HG02885 (cell line): ENCODE measurements at regions not wholly inside any gene's neighbourhood (a gene's known extent, or its start where the extent isn't known, plus 50 kb on each side); places are given as distances from the start of the nearest gene placed in this dataset.

Experiments
- ATAC-seq: cut with Tn5 transposase; IDR thresholded peaks from one replicate; pipeline ENCODE4 v1.9.1; 2021; ENCODE audit warnings: mild to moderate bottlenecking; ENCODE audit not compliant: unreplicated experiment, poor library complexity

- no peak for ATAC-seq
Measured at GRCh38 chr2:6525475-6525964, 340.2 kb downstream of the CMPK2 start.

GRCh38 chr2:6526093-6526824, 339.4 kb downstream of the CMPK2 start:
- no peak for ATAC-seq

- no peak for ATAC-seq
Measured at GRCh38 chr2:6531304-6531703, 334.4 kb downstream of the CMPK2 start.

- no peak for ATAC-seq
Measured at GRCh38 chr2:6535572-6535971, 330.1 kb downstream of the CMPK2 start.

- ATAC-seq, result no peak
Measured at GRCh38 chr2:6538607-6539006, 327.1 kb downstream of the CMPK2 start.

GRCh38 chr2:6545336-6545735, 320.4 kb downstream of the CMPK2 start:
- no peak for ATAC-seq

GRCh38 chr2:6545795-6546194, 319.9 kb downstream of the CMPK2 start:
- no peak for ATAC-seq

- no peak for ATAC-seq
Measured at GRCh38 chr2:6554466-6554865, 311.2 kb downstream of the CMPK2 start.

- ATAC-seq, result no peak
Measured at GRCh38 chr2:6556755-6557154, 309.0 kb downstream of the CMPK2 start.

- no peak for ATAC-seq
Measured at GRCh38 chr2:6557737-6558136, 308.0 kb downstream of the CMPK2 start.

GRCh38 chr2:6562771-6563170, 302.9 kb downstream of the CMPK2 start:
- no peak for ATAC-seq

GRCh38 chr2:6564326-6564725, 301.4 kb downstream of the CMPK2 start:
- no peak for ATAC-seq

GRCh38 chr2:6574121-6574520, 291.6 kb downstream of the CMPK2 start:
- no peak for ATAC-seq

- ATAC-seq, result no peak
Measured at GRCh38 chr2:6576302-6576701, 289.4 kb downstream of the CMPK2 start.

GRCh38 chr2:6577960-6578359, 287.7 kb downstream of the CMPK2 start:
- ATAC-seq, result no peak

- no peak for ATAC-seq
Measured at GRCh38 chr2:6578416-6578815, 287.3 kb downstream of the CMPK2 start.

GRCh38 chr2:6579281-6579680, 286.4 kb downstream of the CMPK2 start:
- no peak for ATAC-seq

GRCh38 chr2:6580982-6581381, 284.7 kb downstream of the CMPK2 start:
- no peak for ATAC-seq

- no peak for ATAC-seq
Measured at GRCh38 chr2:6589150-6589549, 276.6 kb downstream of the CMPK2 start.

GRCh38 chr2:6590442-6590841, 275.3 kb downstream of the CMPK2 start:
- no peak for ATAC-seq

- ATAC-seq, result no peak
Measured at GRCh38 chr2:6602471-6602870, 263.2 kb downstream of the CMPK2 start.

- no peak for ATAC-seq
Measured at GRCh38 chr2:6605836-6606505, 259.7 kb downstream of the CMPK2 start.
